Heart left ventricle (tissue), 13 donors: ENCODE measurements at regions not wholly inside any gene's neighbourhood (a gene's known extent, or its start where the extent isn't known, plus 50 kb on each side); places are given as distances from the start of the nearest gene placed in this dataset.
"Not testable (repeated sequence)": the region's sequence is repeated elsewhere in the genome, so short reads cannot be mapped to it uniquely, and the experiment has no call there.

Experiments used
- CTCF ChIP-seq, 12 donors: fragments of 200-600 bp; sonication (generic) in 4 of 12; IDR thresholded peaks; one replicate each; pipeline versions ENCODE4 v1.5.0 to v1.8.0; 2018 to 2022; ENCODE audit warnings: antibody characterized with exemption in 12 of 12, mild to moderate bottlenecking in 5 of 12
- POLR2A ChIP-seq, 2 donors: fragments of 450-650 bp; IDR thresholded peaks; one replicate each; pipeline ENCODE4 v1.6.1; 2017; ENCODE audit warnings: antibody characterized with exemption in 2 of 2, mild to moderate bottlenecking in 2 of 2, moderate library complexity in 2 of 2
- donor health status: ischemic (EF 13 %, LVEDD 7.1; RV severe dilation, severe dysfunction).
- donor health status: DM: no; HTN: yes; CAD: no.
- donor health status: DM: no; HTN: no; CAD: no.
- donor health status: ischemic (EF 25% LVEDD 6.9; RV normal size, moderate dysfunction).
- donor health status: ischemic (EF 25% LVEDD 5.7; RV mildly dilated, moderate dysfunction).
- donor health status: ischemic (EF 35%, LVEDD 5.7; RV mildly dilated, moderate dysfunction).
- donor health status: nonischemic (EF 11% LVEDD 7.7; RV severe dilation, severe dysfunction).
- donor health status: DM: yes; HTN: yes; CAD: no.
- donor health status: PGD.
- donor health status: ischemic (EF 29% LVEDD 5.4; RV normal size, mild dysfunction).
- donor health status: nonischemic (EF 23%, LVEDD 6.1; RV moderate dilation, normal function).

- TF ChIP-seq CTCF, POLR2A (IDR thresholded peaks at IDR 0.05): not testable (repeated sequence)
These were observed 214.5 kb downstream of the RTP5 start for GRCh38 chr2:242084034-242084433.
